ENCODE measurements at regions not wholly inside any gene's neighbourhood (a gene's known extent, or its start where the extent isn't known, plus 50 kb on each side); places are given as distances from the start of the nearest gene placed in this dataset.

- 49% methylated on average over 2 of the region's 3 CpGs; no CpG with 5 or more reads in 1 of the 2 experiments for WGBS, 2 experiments (ENCODE audit: insufficient coverage in 1 of 2, insufficient read length in 1 of 2)
- Mint-ChIP-seq H3K36me3 (ENCODE audit: low read depth) (no peaks in the 10 kb centered on the region), H3K27ac (no peak overlapping the region), H3K9me3 (peaks cover 7% of the 10 kb centered on the region), H3K27me3 (ENCODE audit: insufficient read depth) (peaks cover 35% of the 10 kb centered on the region), H3K4me1 (peaks cover 37% of the 10 kb centered on the region), H3K4me3 (no peak overlapping the region)
- TF ChIP-seq CTCF (conservative IDR thresholded peaks at IDR 0.05), result no peak
- peaks cover 2% of the 10 kb centered on the region for H3K4me1 ChIP-seq (ENCODE audit: control insufficient read depth, insufficient read depth, low read length)
- H3K4me3 ChIP-seq (ENCODE audit: low read length), result no peak overlapping the region
- H3K9ac ChIP-seq (ENCODE audit: extremely low read depth, low read length, poor library complexity, severe bottlenecking), result no peak overlapping the region
- H3K27me3 ChIP-seq (ENCODE audit: control insufficient read depth, insufficient read depth, low read length, poor library complexity, severe bottlenecking), result no peaks in the 10 kb centered on the region
- no peaks in the 10 kb centered on the region for H3K9me3 ChIP-seq (ENCODE audit: control insufficient read depth, low read length)
- peak; percentile 54 for DNase-seq
- no peak overlapping the region for H3K27ac ChIP-seq (ENCODE audit: low read depth, low read length)
- no peaks in the 10 kb centered on the region for H3K36me3 ChIP-seq (ENCODE audit: control insufficient read depth, insufficient read depth, low read length)
Measured at GRCh38 chr18:65610939-65611338, 139.9 kb upstream of the CDH7 start.

GRCh38 chr18:65608471-65608870 is 142.3 kb upstream of the CDH7 start:
- Mint-ChIP-seq H3K9me3 (peaks cover 15% of the 10 kb centered on the region), H3K36me3 (ENCODE audit: low read depth) (no peaks in the 10 kb centered on the region), H3K4me3 (no peak overlapping the region), H3K27me3 (ENCODE audit: insufficient read depth) (peaks cover 34% of the 10 kb centered on the region), H3K27ac (no peak overlapping the region), H3K4me1 (peaks cover 37% of the 10 kb centered on the region)
- no peak overlapping the region for H3K27ac ChIP-seq (ENCODE audit: low read depth, low read length)
- DNase-seq, result no peak
- H3K9me3 ChIP-seq (ENCODE audit: control insufficient read depth, low read length), result no peaks in the 10 kb centered on the region
- no peaks in the 10 kb centered on the region for H3K36me3 ChIP-seq (ENCODE audit: control insufficient read depth, insufficient read depth, low read length)
- peaks cover 2% of the 10 kb centered on the region for H3K4me1 ChIP-seq (ENCODE audit: control insufficient read depth, insufficient read depth, low read length)
- TF ChIP-seq CTCF (conservative IDR thresholded peaks at IDR 0.05), result no peak
- WGBS, 2 experiments (ENCODE audit: insufficient coverage in 1 of 2, insufficient read length in 1 of 2), result 94% methylated on average over 1 of the region's 1 CpG; no CpG with 5 or more reads in 1 of the 2 experiments
- no peaks in the 10 kb centered on the region for H3K27me3 ChIP-seq (ENCODE audit: control insufficient read depth, insufficient read depth, low read length, poor library complexity, severe bottlenecking)
- H3K9ac ChIP-seq (ENCODE audit: extremely low read depth, low read length, poor library complexity, severe bottlenecking), result no peak overlapping the region
- no peak overlapping the region for H3K4me3 ChIP-seq (ENCODE audit: low read length)

- H3K4me3 ChIP-seq (ENCODE audit: low read length), result no peak overlapping the region
- no peak overlapping the region for H3K27ac ChIP-seq (ENCODE audit: low read depth, low read length)
- TF ChIP-seq CTCF (conservative IDR thresholded peaks at IDR 0.05), result no peak
- Mint-ChIP-seq H3K27ac (peak overlapping the region; percentile 71), H3K4me3 (no peak overlapping the region), H3K4me1 (peaks cover 37% of the 10 kb centered on the region), H3K27me3 (ENCODE audit: insufficient read depth) (peaks cover 25% of the 10 kb centered on the region), H3K9me3 (peaks cover 15% of the 10 kb centered on the region), H3K36me3 (ENCODE audit: low read depth) (no peaks in the 10 kb centered on the region)
- no peak overlapping the region for H3K9ac ChIP-seq (ENCODE audit: extremely low read depth, low read length, poor library complexity, severe bottlenecking)
- H3K27me3 ChIP-seq (ENCODE audit: control insufficient read depth, insufficient read depth, low read length, poor library complexity, severe bottlenecking), result no peaks in the 10 kb centered on the region
- 34 to 38% methylated on average over 1 to 3 of the region's 3 CpGs for WGBS, 2 experiments (ENCODE audit: insufficient coverage in 1 of 2, insufficient read length in 1 of 2)
- peak; percentile 66 for DNase-seq
- no peaks in the 10 kb centered on the region for H3K36me3 ChIP-seq (ENCODE audit: control insufficient read depth, insufficient read depth, low read length)
- no peaks in the 10 kb centered on the region for H3K9me3 ChIP-seq (ENCODE audit: control insufficient read depth, low read length)
- peaks cover 2% of the 10 kb centered on the region for H3K4me1 ChIP-seq (ENCODE audit: control insufficient read depth, insufficient read depth, low read length)
Measured at GRCh38 chr18:65607161-65607560, 143.7 kb upstream of the CDH7 start.

Data from endodermal cell (in vitro differentiated cells).